Keratinocyte (primary cell): ENCODE measurements at regions not wholly inside any gene's neighbourhood (a gene's known extent, or its start where the extent isn't known, plus 50 kb on each side); places are given as distances from the start of the nearest gene placed in this dataset.

Experiments used
- DNase-seq: peaks from one replicate; pipeline ENCODE4 v3.0.0-alpha.2; 2011; ENCODE audit warnings: low read depth, missing footprints, low spot score
- FAIRE-seq: peaks from 2 replicates; lab custom pipeline; 2011; peaks lifted over from hg19 to GRCh38; lab: Jason Lieb, UNC
- H2AFZ ChIP-seq: 2 replicates; pipeline ENCODE4 v1.6.0; 2012; ENCODE audit warnings: low read length, control low read depth, inconsistent platforms; ENCODE audit not compliant: control insufficient read depth
- H3K27ac ChIP-seq: 2 replicates; pipeline ENCODE4 v1.5.1; 2011; ENCODE audit warnings: low read length; ENCODE audit not compliant: control insufficient read depth, insufficient read depth
- H3K27me3 ChIP-seq: 3 replicates; pipeline ENCODE4 v1.6.0; 2011; ENCODE audit warnings: low read length; ENCODE audit not compliant: control insufficient read depth, insufficient read depth; ENCODE audit errors: extremely low read depth
- H3K36me3 ChIP-seq, 2 experiments: 2 replicates in 1 of 2; 3 replicates in 1 of 2; pipeline ENCODE4 v1.5.1; 2011; ENCODE audit warnings: low read length in 2 of 2, mild to moderate bottlenecking in 1 of 2; ENCODE audit not compliant: control insufficient read depth in 2 of 2, insufficient read depth in 2 of 2; ENCODE audit errors: extremely low read depth in 1 of 2
- H3K4me1 ChIP-seq: 3 replicates; pipeline ENCODE4 v1.5.1; 2011; ENCODE audit warnings: low read length; ENCODE audit not compliant: control insufficient read depth, insufficient read depth; ENCODE audit errors: extremely low read depth
- H3K4me2 ChIP-seq: 3 replicates; pipeline ENCODE4 v1.6.0; 2011; ENCODE audit warnings: low read depth, low read length; ENCODE audit not compliant: control insufficient read depth, insufficient read depth; ENCODE audit errors: extremely low read depth
- H3K4me3 ChIP-seq, 3 experiments: fragments of 200-600 bp in 1 of 3; sonication (generic) in 1 of 3; 2 replicates in 2 of 3; 3 replicates in 1 of 3; pipeline ENCODE4 v1.5.1; 2011 to 2016; ENCODE audit warnings: low read length in 3 of 3, mild to moderate bottlenecking in 3 of 3, control low read depth in 2 of 3, inconsistent platforms in 1 of 3, low read depth in 1 of 3, mixed read lengths in 1 of 3, mixed run types in 1 of 3, moderate library complexity in 1 of 3; ENCODE audit not compliant: control insufficient read depth in 2 of 3, insufficient read depth in 2 of 3; ENCODE audit errors: extremely low read depth in 1 of 3
- H3K79me2 ChIP-seq: 2 replicates; pipeline ENCODE4 v1.6.0; 2012; ENCODE audit warnings: low read length; ENCODE audit not compliant: control insufficient read depth, insufficient read depth
- H3K9ac ChIP-seq: 3 replicates; pipeline ENCODE4 v1.6.0; 2011; ENCODE audit warnings: low read length; ENCODE audit not compliant: control insufficient read depth, insufficient read depth; ENCODE audit errors: extremely low read depth
- H3K9me1 ChIP-seq: 3 replicates; pipeline ENCODE4 v1.6.0; 2011; ENCODE audit warnings: low read length; ENCODE audit not compliant: control insufficient read depth, insufficient read depth; ENCODE audit errors: extremely low read depth
- H3K9me3 ChIP-seq: 2 replicates; pipeline ENCODE4 v1.5.1; 2012; ENCODE audit warnings: low read depth, low read length; ENCODE audit not compliant: control insufficient read depth
- H4K20me1 ChIP-seq: 3 replicates; pipeline ENCODE4 v1.6.0; 2011; ENCODE audit warnings: low read length; ENCODE audit not compliant: control insufficient read depth, insufficient read depth; ENCODE audit errors: extremely low read depth
- EZH2 ChIP-seq: IDR thresholded peaks from one replicate; pipeline ENCODE4 v1.6.1; 2012; ENCODE audit warnings: inconsistent platforms, mild to moderate bottlenecking, low read length, moderate library complexity
- dilution Hi-C: fragments of 300-500 bp; cut with MboI; formaldehyde crosslinking; loops from one replicate; pipeline ENCODE4 v1.7.0; 2020; ENCODE audit warnings: low sequenced_read_pairs; ENCODE audit not compliant: extremely low pct_ligation_motif_present
- TF ChIP-seq, protein P1 (sequence below), 3 experiments: IDR thresholded peaks in 1 of 3; conservative IDR thresholded peaks in 1 of 3; optimal IDR thresholded peaks in 1 of 3; 2 replicates in 2 of 3; 3 replicates in 1 of 3; pipeline versions ENCODE3 to v1.5.1; 2011; ENCODE audit warnings: low read length in 3 of 3, mild to moderate bottlenecking in 3 of 3, moderate library complexity in 2 of 3, control low read depth in 1 of 3, inconsistent platforms in 1 of 3; ENCODE audit not compliant: insufficient read depth in 2 of 3; ENCODE audit errors: extremely low read depth in 1 of 3

DNA sequence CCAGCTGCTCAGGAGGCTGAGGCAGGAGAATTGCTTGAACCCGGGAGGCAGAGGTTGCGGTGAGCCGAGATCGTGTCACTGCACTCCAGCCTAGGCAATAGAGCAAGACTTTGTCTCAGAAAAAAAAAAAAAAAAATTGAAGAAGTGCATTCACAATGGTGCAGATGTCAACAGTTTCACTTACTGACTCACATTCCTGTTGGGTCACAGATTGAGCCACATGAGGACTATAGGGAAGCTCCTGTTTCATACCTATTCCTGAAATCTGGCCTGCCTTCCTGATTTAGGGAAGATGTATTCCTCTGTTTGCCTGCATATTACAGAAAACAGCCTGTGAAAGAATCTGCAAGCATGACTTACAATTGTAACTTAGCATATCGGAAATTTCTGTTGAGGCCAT is 78.2 kb downstream of the AKR1C4 start:
- Histone ChIP-seq H3K9me1 (no peaks in the 10 kb centered on the region), H3K9ac (no peak overlapping the region), H3K9me3 (no peaks in the 10 kb centered on the region), H3K27ac (no peak overlapping the region), H3K27me3 (no peaks in the 10 kb centered on the region), H3K4me2 (no peak overlapping the region), H3K36me3 (no peaks in the 10 kb centered on the region), H3K4me3 (no peak overlapping the region), H3K4me1 (no peaks in the 10 kb centered on the region), H2AFZ (no peak overlapping the region), H4K20me1 (no peaks in the 10 kb centered on the region), H3K79me2 (no peaks in the 10 kb centered on the region)
- dilution Hi-C loops = no loop called here
- no peak for DNase-seq
- FAIRE-seq = no peak
- TF ChIP-seq, protein P1, sequence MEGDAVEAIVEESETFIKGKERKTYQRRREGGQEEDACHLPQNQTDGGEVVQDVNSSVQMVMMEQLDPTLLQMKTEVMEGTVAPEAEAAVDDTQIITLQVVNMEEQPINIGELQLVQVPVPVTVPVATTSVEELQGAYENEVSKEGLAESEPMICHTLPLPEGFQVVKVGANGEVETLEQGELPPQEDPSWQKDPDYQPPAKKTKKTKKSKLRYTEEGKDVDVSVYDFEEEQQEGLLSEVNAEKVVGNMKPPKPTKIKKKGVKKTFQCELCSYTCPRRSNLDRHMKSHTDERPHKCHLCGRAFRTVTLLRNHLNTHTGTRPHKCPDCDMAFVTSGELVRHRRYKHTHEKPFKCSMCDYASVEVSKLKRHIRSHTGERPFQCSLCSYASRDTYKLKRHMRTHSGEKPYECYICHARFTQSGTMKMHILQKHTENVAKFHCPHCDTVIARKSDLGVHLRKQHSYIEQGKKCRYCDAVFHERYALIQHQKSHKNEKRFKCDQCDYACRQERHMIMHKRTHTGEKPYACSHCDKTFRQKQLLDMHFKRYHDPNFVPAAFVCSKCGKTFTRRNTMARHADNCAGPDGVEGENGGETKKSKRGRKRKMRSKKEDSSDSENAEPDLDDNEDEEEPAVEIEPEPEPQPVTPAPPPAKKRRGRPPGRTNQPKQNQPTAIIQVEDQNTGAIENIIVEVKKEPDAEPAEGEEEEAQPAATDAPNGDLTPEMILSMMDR (optimal IDR thresholded peaks at IDR 0.05 in 1 of 3, IDR thresholded peaks at IDR 0.05 in 1 of 3, conservative IDR thresholded peaks at IDR 0.05 in 1 of 3; ENCODE audit: extremely low read depth in 1 of 3, insufficient read depth in 2 of 3, low read length in 3 of 3) = no peak
- no peak for TF ChIP-seq EZH2

GRCh38 chr10:5281356-5281755 is 83.4 kb upstream of the UCN3 start:
- H3K27me3 ChIP-seq = no peaks in the 10 kb centered on the region
- no peaks in the 10 kb centered on the region for H3K36me3 ChIP-seq
- H2AFZ ChIP-seq = no peak overlapping the region
- no peak for TF ChIP-seq EZH2
- TF ChIP-seq, protein P1 (optimal IDR thresholded peaks at IDR 0.05 in 1 of 3, IDR thresholded peaks at IDR 0.05 in 1 of 3, conservative IDR thresholded peaks at IDR 0.05 in 1 of 3; ENCODE audit: extremely low read depth in 1 of 3, insufficient read depth in 2 of 3, low read length in 3 of 3) = no peak
- H3K27ac ChIP-seq = no peak overlapping the region
- FAIRE-seq = no peak
- H3K79me2 ChIP-seq = no peaks in the 10 kb centered on the region
- H4K20me1 ChIP-seq = no peaks in the 10 kb centered on the region
- H3K9me1 ChIP-seq = no peaks in the 10 kb centered on the region
- H3K4me1 ChIP-seq = peaks cover 10% of the 10 kb centered on the region
- dilution Hi-C loops = no loop called here
- H3K4me3 ChIP-seq = no peak overlapping the region
- no peak for DNase-seq
- H3K9ac ChIP-seq = no peak overlapping the region
- no peak overlapping the region for H3K4me2 ChIP-seq
- no peaks in the 10 kb centered on the region for H3K9me3 ChIP-seq
